HG02623 (cell line): ENCODE measurements at regions not wholly inside any gene's neighbourhood (a gene's known extent, or its start where the extent isn't known, plus 50 kb on each side); places are given as distances from the start of the nearest gene placed in this dataset.
A peak's percentile ranks its signal among the peaks of the same experiment; 100 is the strongest.

Source experiments
- ATAC-seq: cut with Tn5 transposase; IDR thresholded peaks from one replicate; pipeline ENCODE4 v1.9.1; 2021; ENCODE audit warnings: moderate library complexity; ENCODE audit not compliant: unreplicated experiment

GRCh38 chr2:153197402-153198386 lies 280.9 kb downstream of the RPRM start:
- no peak for ATAC-seq

GRCh38 chr2:153196378-153197058 lies 282.0 kb downstream of the RPRM start:
- no peak for ATAC-seq

DNA sequence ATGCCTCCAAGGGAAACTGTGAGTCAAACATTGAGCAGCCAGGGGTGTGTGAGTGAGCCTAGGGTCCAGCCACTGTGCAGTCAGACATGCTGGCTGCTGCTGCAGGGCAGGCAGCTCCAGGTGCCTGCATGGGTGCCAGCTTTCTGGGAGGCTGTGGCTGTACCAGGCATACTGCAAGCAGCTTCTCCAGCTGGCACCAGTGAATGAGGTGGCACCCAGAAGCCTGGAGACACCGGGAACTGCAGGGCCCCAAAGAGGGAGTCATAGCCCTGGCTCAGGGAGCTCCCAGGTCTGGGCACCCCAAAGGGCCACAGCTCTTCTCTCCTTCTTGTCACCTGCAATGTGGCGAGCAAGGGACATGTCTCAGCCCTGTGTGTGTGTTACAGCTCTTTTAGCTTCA lies 283.2 kb downstream of the RPRM start:
- no peak for ATAC-seq

DNA sequence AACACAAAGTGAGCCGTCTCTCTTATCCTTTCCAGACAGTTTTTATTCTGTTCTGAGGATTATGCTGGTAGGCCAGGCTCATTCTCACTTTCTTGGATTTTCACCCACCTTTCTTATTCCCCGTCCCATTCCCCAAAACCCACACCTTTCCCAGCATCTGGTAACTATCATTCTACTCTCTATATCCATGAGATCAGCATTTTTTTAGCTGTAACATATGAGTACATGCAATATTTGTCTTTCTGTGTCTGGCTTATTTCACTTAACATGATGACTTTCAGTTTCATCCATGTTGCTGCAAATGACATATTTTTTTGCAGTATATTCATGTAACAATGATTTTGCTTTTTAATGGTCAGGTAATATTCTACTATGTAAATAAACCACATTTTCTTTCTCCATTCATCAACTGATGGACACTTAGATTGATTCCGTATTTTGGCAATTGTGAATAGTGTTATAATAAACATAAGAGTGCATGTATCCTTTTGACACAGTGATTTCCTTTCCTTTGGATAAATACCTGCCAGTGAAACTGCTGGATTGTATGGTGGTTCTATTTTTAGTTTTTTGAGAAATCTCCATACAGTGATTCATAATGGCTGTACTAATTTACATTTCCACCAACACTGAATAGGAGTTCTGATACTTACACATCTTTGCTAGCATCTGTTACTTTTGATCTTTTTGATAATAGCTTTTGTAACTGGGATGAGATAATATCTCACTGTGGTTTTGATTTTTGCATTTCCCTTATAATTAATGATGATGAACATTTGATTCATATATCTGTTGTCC lies 289.3 kb downstream of the RPRM start:
- ATAC-seq = no peak

DNA sequence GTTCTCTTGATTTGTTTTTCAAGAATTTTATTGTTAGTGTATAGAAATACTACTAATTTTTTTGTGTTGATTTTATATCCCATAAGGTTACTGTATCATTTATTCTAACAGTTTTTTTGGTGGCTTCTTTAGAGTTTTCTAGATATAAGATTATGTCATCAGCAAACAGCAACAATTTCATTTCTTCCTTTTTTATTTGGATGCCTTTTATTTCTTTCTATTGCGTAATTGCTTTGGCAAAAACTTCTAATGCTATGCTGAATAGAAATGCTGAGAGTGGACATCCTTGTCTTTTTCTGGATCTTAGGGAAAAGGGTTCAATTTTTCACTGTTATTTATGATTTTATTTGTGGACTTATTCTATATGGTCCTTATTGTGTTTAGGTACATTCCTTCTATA lies 298.8 kb downstream of the RPRM start:
- ATAC-seq = no peak

DNA sequence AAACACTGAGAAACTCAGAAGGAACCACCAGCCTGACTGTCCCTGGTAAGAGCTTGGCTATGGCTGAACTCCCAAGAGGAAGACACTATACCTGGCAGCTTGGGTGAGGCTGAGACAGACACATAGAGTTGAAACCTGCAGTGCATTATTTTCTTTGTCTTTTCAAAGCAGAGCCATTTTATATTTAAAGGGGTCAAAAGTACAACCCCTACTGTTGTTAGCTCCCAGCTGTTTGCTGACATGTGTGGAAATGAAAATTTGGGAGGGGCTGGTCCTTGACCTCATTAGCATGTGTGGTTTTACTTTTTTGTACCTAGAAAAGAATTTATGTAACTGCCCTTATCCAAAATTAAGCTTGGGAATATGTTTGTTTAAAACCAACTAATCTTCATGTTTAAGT lies 309.0 kb downstream of the RPRM start:
- no peak for ATAC-seq

- no peak for ATAC-seq
These were observed 313.5 kb downstream of the RPRM start for GRCh38 chr2:153165021-153165420.

GRCh38 chr2:153163055-153163454 lies 315.5 kb downstream of the RPRM start:
- peak; percentile 64 for ATAC-seq

DNA sequence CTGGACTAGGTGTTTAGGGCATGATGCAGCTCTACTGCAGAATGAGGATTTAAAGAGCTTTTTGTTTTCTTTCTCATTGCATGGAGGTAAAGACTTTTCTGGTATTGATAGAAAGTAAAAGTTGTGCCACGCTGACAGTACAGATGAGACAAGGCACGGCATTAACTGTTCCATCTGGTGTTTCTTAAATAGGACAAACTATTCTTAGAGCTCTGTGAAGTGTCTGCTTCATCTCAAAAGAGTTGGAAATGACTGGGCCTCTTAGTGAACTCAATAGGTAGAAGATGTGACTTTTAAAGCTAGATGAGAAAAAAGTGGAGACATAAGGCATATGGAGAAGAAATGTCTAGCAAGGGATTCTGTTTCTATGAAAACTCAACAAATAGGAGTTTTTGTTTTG lies 321.8 kb downstream of the RPRM start:
- no peak for ATAC-seq

DNA sequence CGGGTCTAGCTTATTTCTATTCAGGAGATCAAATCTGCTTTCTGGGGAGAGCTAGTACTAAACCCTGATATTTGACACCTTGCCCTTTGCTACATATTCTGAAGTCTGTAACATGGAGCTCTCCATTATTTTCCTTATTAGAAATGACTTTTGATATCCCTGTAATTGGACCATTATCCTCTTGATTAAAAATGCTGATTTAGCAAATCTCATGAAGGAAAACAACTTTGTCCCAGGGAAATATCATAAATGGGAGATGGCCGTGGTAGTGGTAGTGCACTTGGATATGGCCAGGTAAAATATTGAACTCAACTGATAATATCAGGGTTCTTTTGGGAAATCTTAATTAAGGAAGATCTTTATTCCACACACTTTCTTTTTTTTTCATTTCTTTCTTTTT lies 326.5 kb downstream of the RPRM start:
- ATAC-seq = no peak

GRCh38 chr2:153145470-153145978 lies 333.0 kb downstream of the RPRM start:
- no peak for ATAC-seq

DNA sequence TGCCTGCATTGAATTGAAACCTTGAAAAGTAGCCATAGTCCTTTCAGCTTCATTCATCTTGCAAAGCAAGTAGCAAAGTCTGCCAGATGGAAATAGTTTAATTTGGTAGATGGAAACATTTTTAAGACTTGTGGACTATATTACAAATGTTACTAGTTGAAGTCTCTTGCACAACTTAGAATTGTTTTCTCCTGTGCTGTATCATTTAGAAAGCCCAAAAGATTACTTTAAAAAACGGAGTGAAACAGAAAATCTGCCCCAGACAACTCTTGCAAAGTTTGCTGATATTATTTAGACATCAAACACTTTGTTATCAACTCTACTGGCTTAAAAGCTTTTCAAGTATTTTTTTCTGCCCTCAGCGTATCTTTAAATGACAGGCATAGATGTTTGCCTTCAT lies 335.0 kb downstream of the RPRM start:
- no peak for ATAC-seq

GRCh38 chr2:153140498-153140897 lies 338.1 kb downstream of the RPRM start:
- no peak for ATAC-seq

DNA sequence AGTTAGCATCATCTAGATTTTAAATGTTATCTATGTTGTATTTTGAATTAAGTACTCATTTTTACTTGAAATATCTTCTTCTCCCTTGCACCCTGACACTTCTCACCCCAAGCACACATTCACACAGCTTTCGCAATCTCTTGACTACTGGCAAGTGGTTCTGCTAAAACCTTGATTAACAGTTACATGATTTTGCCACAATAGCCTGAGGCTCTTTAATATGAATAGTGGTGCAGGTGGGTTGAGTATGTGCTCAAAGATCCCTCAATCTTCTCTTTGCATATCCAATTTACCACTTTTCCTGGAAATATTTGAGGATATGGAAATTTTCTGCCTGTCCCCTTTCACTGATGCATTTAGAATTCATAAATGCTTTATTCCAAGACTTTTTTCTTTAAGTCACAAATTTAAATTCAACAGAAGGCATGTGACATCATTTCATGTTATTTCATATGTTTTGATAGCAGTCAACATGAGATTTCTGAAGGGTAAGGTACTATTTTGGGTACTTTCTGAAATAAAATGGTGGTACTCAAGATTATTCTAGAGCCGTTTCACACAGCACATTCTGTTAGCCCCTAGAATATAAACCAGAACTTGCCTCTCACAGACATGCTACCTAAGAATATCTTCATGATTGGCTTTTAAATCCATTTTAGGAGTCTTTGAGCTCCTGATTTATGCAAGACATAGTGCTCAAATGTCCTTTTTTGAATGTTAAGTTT lies 339.7 kb downstream of the RPRM start:
- no peak for ATAC-seq

DNA sequence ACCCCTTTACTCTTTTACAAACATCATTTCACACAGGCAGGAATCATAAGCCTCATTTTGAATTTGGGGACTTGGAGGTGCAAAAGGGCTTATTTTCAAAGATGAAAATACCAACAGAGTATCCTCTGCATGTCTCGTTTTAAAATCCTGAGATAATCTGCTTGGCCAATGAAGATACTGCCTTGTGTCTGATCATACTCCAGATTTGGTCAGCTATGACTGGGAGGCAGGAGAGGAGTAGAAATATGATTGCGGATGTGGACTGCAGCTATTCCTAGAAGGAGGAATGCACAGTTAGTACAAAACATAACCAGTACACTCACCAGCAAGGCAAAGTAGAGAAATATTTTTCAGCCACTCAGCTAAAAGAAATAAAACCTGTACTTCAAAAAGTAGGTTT lies 342.3 kb downstream of the RPRM start:
- ATAC-seq = no peak

DNA sequence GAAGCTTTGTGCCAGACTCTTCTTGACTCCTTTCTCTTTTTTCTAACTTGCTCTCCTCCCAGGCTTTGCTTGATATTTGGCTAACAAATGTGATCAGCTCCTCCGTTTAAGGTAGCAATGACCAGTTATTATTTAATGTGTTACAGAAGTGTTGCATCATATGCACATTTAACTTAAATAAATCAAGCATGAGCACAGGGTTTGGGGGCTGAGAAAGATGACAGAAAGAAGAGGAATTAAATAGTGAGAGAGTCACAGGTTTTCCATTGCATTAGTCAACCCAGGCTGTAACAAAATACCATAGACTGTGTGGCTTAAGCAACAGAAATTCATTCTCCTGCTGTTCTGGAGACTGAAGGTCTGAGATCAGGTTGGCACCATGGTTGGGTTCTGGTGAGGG lies 343.8 kb downstream of the RPRM start:
- ATAC-seq = no peak

GRCh38 chr2:153133716-153134115 lies 344.8 kb downstream of the RPRM start:
- ATAC-seq = no peak

- ATAC-seq = no peak
These were observed 346.1 kb downstream of the RPRM start for GRCh38 chr2:153132418-153132817.

DNA sequence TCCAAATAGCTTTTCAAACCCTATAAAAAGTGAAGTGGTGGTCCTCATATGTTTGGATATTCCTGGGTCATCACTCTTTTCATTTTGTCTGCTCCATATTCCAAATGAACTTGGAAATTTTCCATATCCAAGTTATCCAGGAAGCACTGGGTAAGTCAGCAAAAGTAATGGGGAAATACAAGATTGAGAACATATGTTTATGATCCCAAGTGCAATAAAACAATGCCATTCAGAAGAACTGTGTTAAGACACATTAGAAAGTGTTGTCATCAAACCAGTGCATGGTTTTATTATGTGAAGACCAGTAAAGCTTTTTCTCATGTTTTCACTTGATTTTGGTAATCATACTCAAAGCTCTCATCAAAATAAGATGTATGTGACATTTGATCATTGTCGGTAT lies 363.4 kb downstream of the RPRM start:
- ATAC-seq = no peak

DNA sequence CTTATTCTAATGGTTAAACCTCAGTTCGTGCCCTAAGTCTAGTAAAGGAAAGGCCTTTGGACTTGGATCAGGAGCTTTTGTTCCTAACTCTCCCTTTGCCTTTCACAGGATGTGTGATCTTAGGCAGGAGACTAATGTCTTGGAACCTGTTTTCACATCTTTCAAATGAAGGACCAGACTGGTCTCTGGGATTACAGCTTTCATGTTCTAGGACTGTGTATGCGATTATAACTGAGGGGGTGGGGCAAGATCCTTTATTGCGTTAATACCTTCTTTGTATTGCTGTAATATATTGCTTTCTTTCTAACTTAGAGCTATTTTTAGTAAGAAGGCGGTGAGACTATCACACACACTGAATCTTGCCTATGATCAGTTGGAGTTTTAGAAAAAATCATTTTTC lies 368.1 kb downstream of the RPRM start:
- ATAC-seq = no peak

- ATAC-seq = no peak
These were observed 368.8 kb downstream of the RPRM start for GRCh38 chr2:153109793-153110192.
